ENCODE measurements at regions not wholly inside any gene's neighbourhood (a gene's known extent, or its start where the extent isn't known, plus 50 kb on each side); places are given as distances from the start of the nearest gene placed in this dataset.

- WGBS (ENCODE audit: extremely low coverage, insufficient coverage, insufficient read length): no CpG with 5 or more reads among the region's 4 CpGs
Measured at GRCh38 chr3:88574146-88574545, 424.4 kb downstream of the C3orf38 start.

GRCh38 chr3:88584451-88584850, 434.7 kb downstream of the C3orf38 start:
- Histone ChIP-seq H2BK5ac (ENCODE audit: low read depth, low read length, poor library complexity) (no peak overlapping the region), H4K8ac (ENCODE audit: low read depth, low read length) (no peak overlapping the region), H3K36me3 (ENCODE audit: control insufficient read depth in 1 of 2, insufficient read depth in 2 of 2, low read length in 2 of 2) (no peaks in the 10 kb centered on the region), H3K27me3 (ENCODE audit: insufficient read depth, low read length) (no peaks in the 10 kb centered on the region), H3K4me3 (ENCODE audit: low read depth, low read length) (no peak overlapping the region), H3K27ac (ENCODE audit: low read depth, low read length) (no peak overlapping the region), H2BK120ac (ENCODE audit: insufficient read depth, low read length, poor library complexity) (no peak overlapping the region), H3K79me1 (ENCODE audit: low read length) (no peaks in the 10 kb centered on the region), H3K23ac (ENCODE audit: low read length) (no peak overlapping the region), H3K79me2 (ENCODE audit: control insufficient read depth, insufficient read depth, low read length, poor library complexity) (no peaks in the 10 kb centered on the region), H3K4ac (ENCODE audit: low read depth, low read length) (no peak overlapping the region), H2AFZ (ENCODE audit: insufficient read depth, low read length, poor library complexity) (no peak overlapping the region), H3K4me2 (ENCODE audit: low read length) (no peak overlapping the region), H3K9me3 (ENCODE audit: insufficient read depth, low read depth, low read length) (no peaks in the 10 kb centered on the region), H2BK12ac (ENCODE audit: low read length) (no peak overlapping the region), H3K18ac (ENCODE audit: low read length) (no peak overlapping the region), H2AK5ac (ENCODE audit: low read length) (no peak overlapping the region), H3K14ac (ENCODE audit: low read length) (no peak overlapping the region), H3K9ac (ENCODE audit: low read length) (no peak overlapping the region), H3K4me1 (ENCODE audit: control insufficient read depth in 1 of 2, insufficient read depth in 2 of 2, low read length in 2 of 2) (no peaks in the 10 kb centered on the region), H4K12ac (ENCODE audit: low read depth, low read length) (no peak overlapping the region), H4K91ac (ENCODE audit: low read depth, low read length) (no peak overlapping the region)
- WGBS (ENCODE audit: extremely low coverage, insufficient coverage, insufficient read length): no CpG with 5 or more reads among the region's 3 CpGs
- DNase-seq: no peak

More at GRCh38 chr3:88574146-88574545, 424.4 kb downstream of the C3orf38 start:
- no peaks in the 10 kb centered on the region for H3K27me3 ChIP-seq (ENCODE audit: insufficient read depth, low read length)
- no peak overlapping the region for H2BK120ac ChIP-seq (ENCODE audit: insufficient read depth, low read length, poor library complexity)
- no peak overlapping the region for H3K27ac ChIP-seq (ENCODE audit: low read depth, low read length)
- no peak overlapping the region for H3K23ac ChIP-seq (ENCODE audit: low read length)
- no peak overlapping the region for H2BK12ac ChIP-seq (ENCODE audit: low read length)
- H2BK5ac ChIP-seq (ENCODE audit: low read depth, low read length, poor library complexity): no peak overlapping the region
- H3K4me2 ChIP-seq (ENCODE audit: low read length): no peak overlapping the region
- no peak overlapping the region for H3K9ac ChIP-seq (ENCODE audit: low read length)
- H4K91ac ChIP-seq (ENCODE audit: low read depth, low read length): no peak overlapping the region
- H3K9me3 ChIP-seq (ENCODE audit: insufficient read depth, low read depth, low read length): no peaks in the 10 kb centered on the region
- no peak for DNase-seq
- no peak overlapping the region for H4K8ac ChIP-seq (ENCODE audit: low read depth, low read length)
- H3K79me1 ChIP-seq (ENCODE audit: low read length): no peaks in the 10 kb centered on the region
- no peak overlapping the region for H3K18ac ChIP-seq (ENCODE audit: low read length)
- H2AFZ ChIP-seq (ENCODE audit: insufficient read depth, low read length, poor library complexity): no peak overlapping the region
- H4K12ac ChIP-seq (ENCODE audit: low read depth, low read length): no peak overlapping the region
- no peaks in the 10 kb centered on the region for H3K79me2 ChIP-seq (ENCODE audit: control insufficient read depth, insufficient read depth, low read length, poor library complexity)
- no peaks in the 10 kb centered on the region for H3K36me3 ChIP-seq (ENCODE audit: control insufficient read depth in 1 of 2, insufficient read depth in 2 of 2, low read length in 2 of 2)
- H3K4me3 ChIP-seq (ENCODE audit: low read depth, low read length): no peak overlapping the region
- H3K4ac ChIP-seq (ENCODE audit: low read depth, low read length): no peak overlapping the region
- no peak overlapping the region for H3K14ac ChIP-seq (ENCODE audit: low read length)
- H3K4me1 ChIP-seq (ENCODE audit: control insufficient read depth in 1 of 2, insufficient read depth in 2 of 2, low read length in 2 of 2): no peaks in the 10 kb centered on the region
- H2AK5ac ChIP-seq (ENCODE audit: low read length): no peak overlapping the region

- no peak for DNase-seq
- H3K79me2 ChIP-seq (ENCODE audit: control insufficient read depth, insufficient read depth, low read length, poor library complexity): no peaks in the 10 kb centered on the region
- no peak overlapping the region for H4K12ac ChIP-seq (ENCODE audit: low read depth, low read length)
- H4K8ac ChIP-seq (ENCODE audit: low read depth, low read length): no peak overlapping the region
- no peak overlapping the region for H3K18ac ChIP-seq (ENCODE audit: low read length)
- no peak overlapping the region for H4K91ac ChIP-seq (ENCODE audit: low read depth, low read length)
- H3K4me3 ChIP-seq (ENCODE audit: low read depth, low read length): no peak overlapping the region
- H2BK12ac ChIP-seq (ENCODE audit: low read length): no peak overlapping the region
- H3K27me3 ChIP-seq (ENCODE audit: insufficient read depth, low read length): no peaks in the 10 kb centered on the region
- H3K14ac ChIP-seq (ENCODE audit: low read length): no peak overlapping the region
- no peak overlapping the region for H3K4me2 ChIP-seq (ENCODE audit: low read length)
- H2BK5ac ChIP-seq (ENCODE audit: low read depth, low read length, poor library complexity): no peak overlapping the region
- H3K4ac ChIP-seq (ENCODE audit: low read depth, low read length): no peak overlapping the region
- no peaks in the 10 kb centered on the region for H3K9me3 ChIP-seq (ENCODE audit: insufficient read depth, low read depth, low read length)
- H3K36me3 ChIP-seq (ENCODE audit: control insufficient read depth in 1 of 2, insufficient read depth in 2 of 2, low read length in 2 of 2): no peaks in the 10 kb centered on the region
- H2AK5ac ChIP-seq (ENCODE audit: low read length): no peak overlapping the region
- H2AFZ ChIP-seq (ENCODE audit: insufficient read depth, low read length, poor library complexity): no peak overlapping the region
- H3K4me1 ChIP-seq (ENCODE audit: control insufficient read depth in 1 of 2, insufficient read depth in 2 of 2, low read length in 2 of 2): no peaks in the 10 kb centered on the region
- no CpG with 5 or more reads among the region's 2 CpGs for WGBS (ENCODE audit: extremely low coverage, insufficient coverage, insufficient read length)
- no peaks in the 10 kb centered on the region for H3K79me1 ChIP-seq (ENCODE audit: low read length)
- no peak overlapping the region for H3K9ac ChIP-seq (ENCODE audit: low read length)
- H3K23ac ChIP-seq (ENCODE audit: low read length): no peak overlapping the region
- no peak overlapping the region for H3K27ac ChIP-seq (ENCODE audit: low read depth, low read length)
- H2BK120ac ChIP-seq (ENCODE audit: insufficient read depth, low read length, poor library complexity): no peak overlapping the region
Measured at GRCh38 chr3:88586121-88586640, 436.4 kb downstream of the C3orf38 start.

DNA sequence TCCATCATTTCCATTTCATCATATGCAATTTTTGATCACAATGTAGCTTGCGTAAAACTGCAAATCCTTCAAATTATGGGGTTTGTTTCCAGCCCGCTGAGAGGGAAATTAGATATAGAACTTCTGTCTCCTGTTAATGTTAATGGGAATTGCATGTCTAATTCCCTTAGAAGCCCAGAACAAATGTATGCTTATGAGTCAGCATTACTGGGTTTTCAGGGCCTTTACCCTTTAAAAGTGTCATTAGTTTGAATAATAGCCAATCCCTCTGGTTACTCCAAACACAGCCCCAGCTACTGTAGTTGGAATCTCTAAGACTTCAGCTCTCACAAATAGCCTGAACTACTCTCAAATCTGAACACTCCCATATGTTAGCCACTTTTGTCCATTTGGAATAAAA, 439.4 kb downstream of the C3orf38 start:
- H3K79me2 ChIP-seq (ENCODE audit: control insufficient read depth, insufficient read depth, low read length, poor library complexity): no peaks in the 10 kb centered on the region
- no peak overlapping the region for H3K4me2 ChIP-seq (ENCODE audit: low read length)
- no peak overlapping the region for H3K27ac ChIP-seq (ENCODE audit: low read depth, low read length)
- H3K36me3 ChIP-seq (ENCODE audit: control insufficient read depth in 1 of 2, insufficient read depth in 2 of 2, low read length in 2 of 2): no peaks in the 10 kb centered on the region
- H3K9me3 ChIP-seq (ENCODE audit: insufficient read depth, low read depth, low read length): no peaks in the 10 kb centered on the region
- H3K4me3 ChIP-seq (ENCODE audit: low read depth, low read length): no peak overlapping the region
- H2AFZ ChIP-seq (ENCODE audit: insufficient read depth, low read length, poor library complexity): no peak overlapping the region
- no peak for DNase-seq
- H3K14ac ChIP-seq (ENCODE audit: low read length): no peak overlapping the region
- H3K23ac ChIP-seq (ENCODE audit: low read length): no peak overlapping the region
- H3K18ac ChIP-seq (ENCODE audit: low read length): no peak overlapping the region
- H2BK12ac ChIP-seq (ENCODE audit: low read length): no peak overlapping the region
- H3K27me3 ChIP-seq (ENCODE audit: insufficient read depth, low read length): no peaks in the 10 kb centered on the region
- H3K9ac ChIP-seq (ENCODE audit: low read length): no peak overlapping the region
- no peak overlapping the region for H2BK120ac ChIP-seq (ENCODE audit: insufficient read depth, low read length, poor library complexity)
- no peaks in the 10 kb centered on the region for H3K79me1 ChIP-seq (ENCODE audit: low read length)
- H4K91ac ChIP-seq (ENCODE audit: low read depth, low read length): no peak overlapping the region
- no CpG with 5 or more reads among the region's 2 CpGs for WGBS (ENCODE audit: extremely low coverage, insufficient coverage, insufficient read length)
- no peak overlapping the region for H2AK5ac ChIP-seq (ENCODE audit: low read length)
- H3K4ac ChIP-seq (ENCODE audit: low read depth, low read length): no peak overlapping the region
- no peak overlapping the region for H4K12ac ChIP-seq (ENCODE audit: low read depth, low read length)
- no peak overlapping the region for H2BK5ac ChIP-seq (ENCODE audit: low read depth, low read length, poor library complexity)
- no peaks in the 10 kb centered on the region for H3K4me1 ChIP-seq (ENCODE audit: control insufficient read depth in 1 of 2, insufficient read depth in 2 of 2, low read length in 2 of 2)
- no peak overlapping the region for H4K8ac ChIP-seq (ENCODE audit: low read depth, low read length)

All from trophoblast cell (in vitro differentiated cells and primary cell).